Smooth muscle cell (in vitro differentiated cells): ENCODE measurements at regions not wholly inside any gene's neighbourhood (a gene's known extent, or its start where the extent isn't known, plus 50 kb on each side); places are given as distances from the start of the nearest gene placed in this dataset. TPM values are rescaled to one million over a fixed set of nuclear protein-coding genes. Genes with fewer than 3 reads are reported as not detected.

Experiments used
- DNase-seq: peaks from one replicate; lab custom pipeline; 2025; ENCODE audit not compliant: unreplicated experiment; lab: John Stamatoyannopoulos, UW
- H2AFZ ChIP-seq: fragments of 200-600 bp; sonication (generic); 2 replicates; pipeline ENCODE4 v1.6.0; 2016; ENCODE audit warnings: antibody characterized with exemption, low read depth, mild to moderate bottlenecking
- H3F3A ChIP-seq: fragments of 200-600 bp; sonication (generic); 2 replicates; pipeline ENCODE4 v1.6.0; 2017; ENCODE audit warnings: antibody characterized with exemption, low read depth
- H3K27ac ChIP-seq: fragments of 200-600 bp; sonication (generic); 2 replicates; pipeline ENCODE4 v1.5.1; 2016; ENCODE audit warnings: low read depth, mild to moderate bottlenecking
- H3K27me3 ChIP-seq: fragments of 200-600 bp; sonication (generic); 2 replicates; pipeline ENCODE4 v1.6.1; 2016; ENCODE audit warnings: low read depth, mild to moderate bottlenecking
- H3K36me3 ChIP-seq: fragments of 200-600 bp; sonication (generic); 2 replicates; pipeline ENCODE4 v1.5.1; 2016; ENCODE audit warnings: low read depth
- H3K4me1 ChIP-seq: fragments of 200-600 bp; sonication (generic); 2 replicates; pipeline ENCODE4 v1.5.1; 2016; ENCODE audit warnings: low read depth
- H3K4me2 ChIP-seq: fragments of 200-600 bp; sonication (generic); 2 replicates; pipeline ENCODE4 v1.6.0; 2016; ENCODE audit warnings: mild to moderate bottlenecking
- H3K4me3 ChIP-seq: fragments of 200-600 bp; sonication (generic); 2 replicates; pipeline ENCODE4 v1.5.1; 2016; ENCODE audit warnings: mild to moderate bottlenecking
- H3K79me2 ChIP-seq: fragments of 200-600 bp; sonication (generic); 2 replicates; pipeline ENCODE4 v1.6.0; 2016; ENCODE audit warnings: low read depth, mild to moderate bottlenecking
- H3K9ac ChIP-seq: fragments of 200-600 bp; sonication (generic); 2 replicates; pipeline ENCODE4 v1.6.0; 2016; ENCODE audit warnings: low read depth
- H3K9me3 ChIP-seq: fragments of 200-600 bp; sonication (generic); replicated peaks from 2 replicates; pipeline ENCODE4 v1.5.1; 2016; ENCODE audit warnings: low read depth
- H4K20me1 ChIP-seq: fragments of 200-600 bp; sonication (generic); 2 replicates; pipeline ENCODE4 v1.6.0; 2016; ENCODE audit warnings: low read depth
- small RNA-seq: library from RNA; depleted of rRNA; stranded (forward); fragments of <200 nt; gene quantifications from one replicate; pipeline ENCODE3, GENCODE V24; 2014
- TF ChIP-seq, protein P1 (sequence below): fragments of 200-600 bp; sonication (generic); IDR thresholded peaks from 2 replicates; pipeline ENCODE4 v1.5.1; 2017; ENCODE audit warnings: borderline replicate concordance, mild to moderate bottlenecking, antibody characterized with exemption; ENCODE audit not compliant: insufficient read depth, poor library complexity, severe bottlenecking

DNA sequence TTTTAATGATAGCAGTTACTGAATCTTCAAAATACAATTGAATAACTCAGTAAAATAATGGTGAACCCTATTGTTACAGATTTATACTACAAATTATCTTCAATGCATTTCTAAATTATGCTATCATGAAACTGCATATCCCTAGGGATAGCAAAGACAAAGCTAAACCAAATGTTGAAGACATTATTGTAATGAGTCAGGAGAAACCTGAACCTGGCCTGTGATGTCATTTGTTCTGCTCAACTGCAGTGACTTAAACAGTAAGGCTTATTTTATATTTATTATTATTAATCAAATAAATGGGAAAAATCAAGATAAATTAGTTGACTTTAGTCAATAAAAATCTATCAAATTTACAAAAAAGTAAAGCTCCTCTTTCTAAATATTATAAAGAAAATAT lies 100.3 kb downstream of the UCHL5 start:
- no peak for DNase-seq
- Histone ChIP-seq H3K4me1 (no peaks in the 10 kb centered on the region), H3K27me3 (no peaks in the 10 kb centered on the region), H3K9me3 (no peaks in the 10 kb centered on the region), H3K4me3 (no peak overlapping the region), H3F3A (no peaks in the 10 kb centered on the region), H3K27ac (no peak overlapping the region), H3K4me2 (no peak overlapping the region), H2AFZ (no peak overlapping the region), H3K79me2 (no peaks in the 10 kb centered on the region), H3K9ac (no peak overlapping the region), H3K36me3 (no peaks in the 10 kb centered on the region), H4K20me1 (no peaks in the 10 kb centered on the region)
- TF ChIP-seq, protein P1, sequence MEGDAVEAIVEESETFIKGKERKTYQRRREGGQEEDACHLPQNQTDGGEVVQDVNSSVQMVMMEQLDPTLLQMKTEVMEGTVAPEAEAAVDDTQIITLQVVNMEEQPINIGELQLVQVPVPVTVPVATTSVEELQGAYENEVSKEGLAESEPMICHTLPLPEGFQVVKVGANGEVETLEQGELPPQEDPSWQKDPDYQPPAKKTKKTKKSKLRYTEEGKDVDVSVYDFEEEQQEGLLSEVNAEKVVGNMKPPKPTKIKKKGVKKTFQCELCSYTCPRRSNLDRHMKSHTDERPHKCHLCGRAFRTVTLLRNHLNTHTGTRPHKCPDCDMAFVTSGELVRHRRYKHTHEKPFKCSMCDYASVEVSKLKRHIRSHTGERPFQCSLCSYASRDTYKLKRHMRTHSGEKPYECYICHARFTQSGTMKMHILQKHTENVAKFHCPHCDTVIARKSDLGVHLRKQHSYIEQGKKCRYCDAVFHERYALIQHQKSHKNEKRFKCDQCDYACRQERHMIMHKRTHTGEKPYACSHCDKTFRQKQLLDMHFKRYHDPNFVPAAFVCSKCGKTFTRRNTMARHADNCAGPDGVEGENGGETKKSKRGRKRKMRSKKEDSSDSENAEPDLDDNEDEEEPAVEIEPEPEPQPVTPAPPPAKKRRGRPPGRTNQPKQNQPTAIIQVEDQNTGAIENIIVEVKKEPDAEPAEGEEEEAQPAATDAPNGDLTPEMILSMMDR: no peak

DNA sequence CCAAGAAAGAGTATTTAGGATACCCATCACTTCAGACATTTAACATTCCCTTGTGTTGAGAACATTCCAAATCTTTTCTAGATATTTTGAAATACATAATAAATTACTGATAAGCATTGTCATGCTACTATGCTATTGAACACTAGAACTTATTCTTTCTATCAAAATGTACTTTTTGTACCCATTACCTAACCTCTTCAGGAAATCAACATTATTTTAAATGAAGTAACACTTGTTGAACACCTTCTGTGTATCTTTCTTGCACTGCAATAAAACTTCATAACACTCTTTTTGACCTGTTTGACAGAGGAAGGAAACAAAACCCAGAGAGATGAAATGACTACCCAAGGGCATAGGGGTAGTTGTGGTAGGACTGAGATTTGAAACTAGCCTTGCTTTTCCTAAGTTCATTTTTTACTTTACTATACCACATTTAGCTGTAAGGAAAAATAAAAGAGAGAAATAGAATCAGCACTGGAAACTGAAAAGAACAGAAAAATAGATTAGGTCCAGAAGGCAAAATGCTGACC lies 99.4 kb downstream of the UCHL5 start:
- Histone ChIP-seq H3K9ac (no peak overlapping the region), H3K4me2 (no peak overlapping the region), H3F3A (no peaks in the 10 kb centered on the region), H3K4me3 (no peak overlapping the region), H4K20me1 (no peaks in the 10 kb centered on the region), H3K79me2 (no peaks in the 10 kb centered on the region), H3K27ac (no peak overlapping the region), H3K27me3 (no peaks in the 10 kb centered on the region), H2AFZ (no peak overlapping the region), H3K4me1 (no peaks in the 10 kb centered on the region), H3K36me3 (no peaks in the 10 kb centered on the region), H3K9me3 (no peaks in the 10 kb centered on the region)
- TF ChIP-seq, protein P1: no peak
- DNase-seq: no peak

Small RNA genes in the stretch of these regions (small RNA-seq; reads per million reads assigned to genes)
- gene RN7SKP126: not detected
